ENCODE measurements at regions not wholly inside any gene's neighbourhood (a gene's known extent, or its start where the extent isn't known, plus 50 kb on each side); places are given as distances from the start of the nearest gene placed in this dataset.
A peak's percentile ranks its signal among the peaks of the same experiment; 100 is the strongest.

- no peak for DNase-seq
Measured at GRCh38 chr2:118265873-118266455, 177.7 kb downstream of the INSIG2 start.

DNA sequence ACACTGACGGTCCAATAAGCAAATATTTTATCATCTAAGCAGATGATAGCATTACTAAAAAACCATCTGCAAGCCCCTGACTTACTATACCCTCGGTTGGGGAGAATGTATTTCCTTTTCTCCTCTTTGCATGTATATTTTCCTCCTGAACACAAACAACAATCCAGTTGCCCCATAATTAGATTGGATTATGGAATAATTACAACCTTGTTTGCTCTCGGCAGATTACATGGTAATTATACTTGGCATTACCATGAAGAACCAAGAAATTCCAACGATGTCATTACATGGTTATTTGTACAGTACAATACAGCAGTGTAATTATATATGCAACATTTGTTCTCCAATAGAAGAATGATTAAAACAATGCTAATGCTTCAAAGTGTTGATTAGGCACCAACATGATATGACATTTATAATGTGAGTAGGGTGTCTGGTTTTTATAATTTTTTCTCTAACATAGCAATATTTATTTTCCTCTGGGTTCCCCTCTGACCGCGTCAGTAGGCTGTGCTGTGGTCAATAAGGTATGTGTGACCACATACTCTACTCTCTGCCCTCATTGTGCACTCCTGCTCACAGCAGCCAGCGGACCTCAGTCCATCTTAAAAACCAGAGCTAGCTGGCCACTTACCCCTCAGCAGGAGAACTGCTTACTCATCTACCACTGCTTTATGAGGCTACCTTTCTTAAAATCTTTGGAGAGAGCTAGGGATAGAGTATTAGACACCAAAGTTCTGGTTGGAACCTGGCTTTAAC is 176.1 kb downstream of the INSIG2 start:
- DNase-seq = no peak

DNA sequence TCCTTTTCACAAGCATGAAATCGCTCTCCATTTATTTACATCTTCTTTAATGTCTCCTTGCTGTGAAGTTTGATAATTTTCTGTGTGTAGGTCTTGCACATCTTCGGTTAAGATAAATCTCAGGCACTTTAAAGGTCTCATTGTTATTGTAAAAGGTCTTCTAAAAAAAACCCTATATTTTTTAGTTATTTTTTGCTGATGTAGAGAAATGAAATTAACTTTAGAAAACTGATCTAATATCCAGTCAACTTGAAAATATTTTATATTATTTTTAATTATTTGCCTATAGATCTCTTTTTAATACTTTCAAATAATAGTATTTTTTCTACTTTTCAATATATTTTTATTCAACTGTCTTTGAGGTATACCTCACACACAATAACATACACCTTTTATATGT is 169.4 kb downstream of the INSIG2 start:
- no peak for DNase-seq

DNA sequence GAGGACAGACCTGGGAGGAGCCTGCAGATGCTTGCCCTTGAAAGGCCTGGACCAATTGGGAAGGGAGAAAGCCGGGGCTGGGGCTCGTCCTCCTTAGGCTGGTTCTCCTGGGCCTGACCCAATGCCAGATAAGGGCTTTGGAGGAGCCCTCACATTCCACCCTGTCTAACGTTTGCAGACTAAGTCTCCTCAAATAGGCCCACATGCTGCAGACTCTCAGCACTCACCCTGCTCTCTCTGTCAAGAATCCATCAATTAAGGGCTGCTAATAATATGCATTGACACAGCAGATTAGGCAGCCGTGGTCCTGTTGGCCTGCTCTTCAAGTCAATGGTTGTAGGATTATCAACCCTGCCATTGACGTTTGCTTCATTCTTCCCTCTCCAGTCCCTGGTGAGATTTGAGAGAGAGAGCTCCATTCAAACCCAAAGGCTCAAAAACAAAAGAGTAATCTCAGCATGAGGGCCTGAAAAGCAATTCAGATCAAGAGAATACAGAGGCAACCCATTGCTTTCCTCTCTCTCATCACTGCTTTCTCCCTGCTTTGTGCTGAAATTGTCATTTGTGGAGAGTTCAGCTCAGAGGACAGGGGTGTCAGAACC is 167.6 kb downstream of the INSIG2 start:
- no peak for DNase-seq

GRCh38 chr2:118255301-118255700 is 167.0 kb downstream of the INSIG2 start:
- DNase-seq = no peak

DNA sequence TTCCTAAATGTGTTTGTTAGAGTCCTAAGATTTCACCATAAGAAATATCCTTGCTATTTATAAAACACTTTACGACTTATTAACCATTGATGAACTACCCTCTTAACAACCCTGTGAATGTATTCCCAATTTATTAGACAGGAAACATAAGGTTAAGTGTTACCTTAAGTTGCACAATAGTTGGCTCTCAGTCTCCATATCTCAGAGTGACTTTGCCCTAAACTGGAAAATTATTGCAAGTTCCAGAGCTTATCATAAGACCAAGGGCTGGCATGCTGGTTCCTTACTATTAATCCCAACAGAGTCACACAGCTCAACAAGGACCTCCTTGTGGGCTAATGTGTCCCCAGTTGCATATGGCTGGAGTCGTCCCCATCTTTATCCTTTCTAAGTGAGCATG is 165.8 kb downstream of the INSIG2 start:
- DNase-seq = no peak

DNA sequence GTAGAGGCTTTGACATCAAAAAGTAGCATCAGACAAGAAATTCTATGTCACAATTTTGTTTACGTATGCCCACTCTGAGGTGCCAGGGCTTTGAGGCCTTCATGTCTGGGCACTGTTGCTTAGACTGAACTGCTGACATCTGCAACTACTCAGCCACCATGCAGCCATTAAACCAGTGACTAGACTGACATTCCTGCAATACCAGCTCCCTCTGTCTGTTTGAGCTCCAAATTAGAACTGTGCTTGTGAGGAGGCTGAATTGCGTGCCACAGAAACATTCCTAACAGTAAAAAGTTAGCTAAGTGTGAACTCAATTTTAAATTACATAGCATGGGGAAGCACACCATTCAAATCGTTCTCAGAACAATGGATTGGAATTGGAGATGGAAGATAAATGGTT is 163.2 kb downstream of the INSIG2 start:
- no peak for DNase-seq

- DNase-seq = no peak
Measured at GRCh38 chr2:118250463-118250862, 162.2 kb downstream of the INSIG2 start.

- DNase-seq = no peak
Measured at GRCh38 chr2:118250001-118250400, 161.7 kb downstream of the INSIG2 start.

GRCh38 chr2:118249531-118249930 is 161.3 kb downstream of the INSIG2 start:
- no peak for DNase-seq

GRCh38 chr2:118246726-118247125 is 158.5 kb downstream of the INSIG2 start:
- DNase-seq = no peak

GRCh38 chr2:118246079-118246478 is 157.8 kb downstream of the INSIG2 start:
- no peak for DNase-seq

DNA sequence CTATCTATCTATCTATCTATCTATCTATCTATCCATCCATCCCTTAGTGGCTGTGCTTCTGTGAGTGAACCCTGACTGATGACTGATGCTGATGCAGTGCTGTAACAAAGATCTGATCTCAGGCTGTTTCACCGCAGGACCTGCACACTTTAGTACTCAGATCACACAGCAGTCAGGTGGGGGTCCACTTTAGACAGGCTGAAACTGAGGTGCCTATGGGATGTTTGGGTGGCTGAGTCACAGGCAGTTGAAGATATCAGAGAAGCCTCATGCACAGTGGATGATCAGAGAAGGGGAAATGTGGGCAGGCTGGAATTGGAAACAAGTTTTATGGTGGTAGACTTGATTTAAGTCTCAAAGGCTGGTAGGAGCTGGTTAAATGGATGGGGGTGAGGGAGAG is 156.4 kb downstream of the INSIG2 start:
- no peak for DNase-seq

DNA sequence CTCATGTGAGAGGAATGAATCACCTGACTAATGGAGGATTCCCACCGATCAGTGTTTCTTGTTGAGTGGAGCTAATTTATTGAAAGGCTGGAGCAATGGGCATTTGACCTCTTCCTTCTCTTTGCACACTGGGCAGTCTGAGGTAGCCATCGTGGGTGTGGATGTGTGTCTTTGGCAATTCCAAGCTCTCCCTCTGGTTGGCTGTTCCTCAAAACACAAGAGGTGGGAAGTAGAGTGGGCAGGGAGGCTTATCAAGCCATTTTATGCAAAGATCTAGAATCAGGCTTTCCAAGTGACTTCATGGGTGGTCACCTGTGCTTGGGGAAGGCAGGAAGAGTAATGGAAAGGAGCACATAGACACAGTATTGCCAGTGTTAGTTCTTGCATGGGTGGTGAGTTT is 154.8 kb downstream of the INSIG2 start:
- DNase-seq = no peak

DNA sequence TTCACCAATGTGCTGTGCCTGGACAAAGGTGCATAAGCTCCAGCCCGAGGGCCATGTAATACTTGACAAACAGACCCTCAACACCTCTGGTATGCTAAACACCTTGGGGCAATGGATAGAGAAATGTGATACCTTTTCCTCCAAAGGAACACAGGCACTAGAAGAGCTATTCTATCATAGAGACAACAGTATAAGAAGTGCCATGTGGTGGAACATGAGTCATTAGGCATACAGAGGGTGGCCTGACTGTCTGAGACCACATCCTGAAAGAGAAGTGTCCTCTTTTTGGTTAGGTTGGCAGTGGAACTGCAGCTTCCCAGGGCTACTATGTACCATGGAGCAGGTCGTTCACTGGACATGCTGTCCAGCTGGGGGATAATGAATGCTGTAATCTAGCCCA is 153.9 kb downstream of the INSIG2 start:
- no peak for DNase-seq

- no peak for DNase-seq
Measured at GRCh38 chr2:118241128-118241527, 152.9 kb downstream of the INSIG2 start.

DNA sequence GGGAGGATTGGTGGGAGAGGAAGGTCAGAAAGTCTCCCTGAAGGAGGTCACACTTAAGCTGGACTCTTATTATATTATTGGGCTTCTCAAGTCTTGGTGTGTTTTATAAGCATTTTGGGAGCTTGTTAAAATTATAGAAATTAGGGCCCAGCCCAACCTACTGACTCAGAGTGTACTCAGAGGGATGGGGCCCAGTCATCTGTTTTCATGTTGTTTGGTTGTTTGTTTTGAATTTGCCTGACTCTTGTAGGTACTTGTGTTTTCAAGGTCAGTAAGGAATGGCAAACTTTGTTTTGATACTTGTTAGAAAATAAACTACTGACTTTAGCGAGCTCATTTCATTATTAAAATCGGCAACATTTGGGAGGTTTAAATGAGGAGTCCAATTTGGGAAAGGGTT is 152.0 kb downstream of the INSIG2 start:
- DNase-seq = no peak

DNA sequence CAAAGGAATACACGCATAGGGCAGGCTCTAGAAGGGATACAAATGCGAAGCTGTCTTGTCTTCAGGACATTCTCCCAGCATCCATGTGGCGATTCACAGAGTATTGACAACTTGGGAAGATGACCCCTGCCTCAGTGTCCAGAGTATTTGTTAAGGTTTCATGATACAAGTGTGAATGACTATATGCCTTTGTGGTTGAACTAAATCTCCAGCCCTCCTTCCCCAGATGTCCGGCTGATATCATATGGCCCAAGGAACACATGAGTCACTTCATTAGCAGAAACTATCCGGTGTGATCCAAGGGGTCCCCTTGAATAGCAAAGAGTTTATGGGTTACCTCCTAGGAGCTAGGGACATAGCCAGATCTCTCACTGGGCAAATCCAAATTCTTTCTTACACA is 151.0 kb downstream of the INSIG2 start:
- no peak for DNase-seq

- DNase-seq = peak in 1 of 2 experiments; percentile 4
Measured at GRCh38 chr2:118237451-118237850, 149.2 kb downstream of the INSIG2 start.

DNA sequence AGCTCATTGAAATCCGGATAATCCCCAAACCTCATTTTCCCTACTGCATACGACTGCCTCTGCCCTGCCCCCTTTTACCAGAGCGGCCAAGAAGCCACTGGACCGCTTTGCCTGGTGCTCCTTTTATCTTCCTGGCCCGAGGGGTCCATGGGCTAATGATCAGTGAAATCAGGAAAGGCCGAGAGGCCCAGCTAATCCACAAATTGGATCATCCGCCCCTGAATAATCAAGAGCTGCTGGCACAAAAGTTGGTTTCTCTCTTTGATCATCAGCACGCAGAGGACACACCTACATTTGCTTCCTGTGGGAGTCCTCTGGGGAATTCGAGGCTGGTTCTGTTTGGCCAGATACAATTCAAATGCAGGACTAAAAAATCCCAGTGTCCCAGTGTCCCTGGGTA is 144.5 kb downstream of the INSIG2 start:
- peak in 1 of 2 experiments; percentile 8 for DNase-seq

DNA sequence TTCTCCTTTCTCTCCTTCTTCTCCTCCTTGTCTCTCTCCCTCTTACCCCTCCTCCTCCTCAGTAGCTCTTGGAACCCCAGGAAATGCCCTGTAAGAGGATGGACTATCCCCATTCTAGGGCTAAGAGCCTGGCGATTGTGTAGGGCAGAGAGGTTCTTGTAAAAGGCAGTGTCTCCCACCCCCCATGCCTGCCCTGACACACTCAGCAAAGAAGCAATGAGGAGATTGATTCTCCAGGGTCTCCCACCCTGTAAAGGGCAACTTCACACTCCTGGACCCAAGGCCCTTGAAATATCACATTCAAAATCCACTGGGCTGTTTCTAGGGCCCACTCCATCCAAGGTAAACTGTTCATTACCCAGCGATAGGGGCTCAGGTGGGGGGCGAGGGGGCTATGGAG is 144.1 kb downstream of the INSIG2 start:
- no peak for DNase-seq

DNA sequence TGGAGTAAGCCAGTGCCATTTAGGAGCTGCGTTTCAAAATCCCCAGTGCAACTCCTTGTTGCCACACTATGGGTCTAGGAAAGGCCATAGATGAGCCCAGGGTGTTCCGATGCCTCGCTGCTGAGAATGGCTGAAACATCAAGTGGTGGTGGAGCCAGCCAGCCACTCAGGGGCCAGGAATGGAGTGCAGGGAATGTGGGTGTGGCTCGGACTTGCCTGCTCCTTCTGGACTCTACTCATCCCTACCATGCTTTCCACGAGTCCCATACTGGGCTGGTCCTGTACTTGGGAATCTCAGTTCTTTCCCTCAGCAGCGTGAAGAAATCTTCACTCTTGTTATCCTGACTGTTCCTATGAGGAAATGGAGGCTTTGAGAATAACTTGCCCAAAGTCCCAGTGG is 143.5 kb downstream of the INSIG2 start:
- no peak for DNase-seq

GRCh38 chr2:118227698-118228508 is 139.6 kb downstream of the INSIG2 start:
- DNase-seq = peak; percentile 32 to 39

DNA sequence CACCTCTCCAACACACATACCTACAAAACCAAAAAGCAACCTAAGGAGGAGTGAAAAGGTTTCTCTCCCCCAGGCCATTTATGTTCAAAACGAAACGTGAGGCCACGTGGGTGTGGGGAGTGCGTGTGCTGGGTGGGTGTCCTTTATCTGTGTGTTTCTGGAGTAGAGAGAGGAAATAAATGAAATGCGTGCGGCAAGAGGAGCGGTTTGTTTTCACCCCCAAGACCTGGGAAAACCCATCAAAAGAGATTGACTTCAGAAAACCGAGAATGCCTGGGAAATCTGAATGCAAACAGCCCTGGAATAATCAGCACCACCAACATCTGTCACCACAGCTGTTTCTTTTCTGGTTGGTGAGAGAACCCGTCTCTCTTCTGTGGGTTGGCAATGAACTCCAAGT is 137.4 kb downstream of the INSIG2 start:
- DNase-seq = no peak

All from NCI-H526 (cell line).